ENCODE measurements at regions not wholly inside any gene's neighbourhood (a gene's known extent, or its start where the extent isn't known, plus 50 kb on each side); places are given as distances from the start of the nearest gene placed in this dataset.

GRCh38 chr9:6703898-6704639, 53.7 kb upstream of the KDM4C start:
- Mint-ChIP-seq H3K4me1 (peaks cover 31 to 45% of the 10 kb centered on the region in 2 donors), H3K4me3 (peak overlapping the region; percentile 97 to 98), H3K27me3 (no peaks in the 10 kb centered on the region), H3K36me3 (peaks cover 3 to 18% of the 10 kb centered on the region in 2 donors), H3K27ac (peak overlapping the region; percentile 99), H3K9me3 (peaks cover 5 to 8% of the 10 kb centered on the region in 2 donors)
- ATAC-seq (replicated peaks): peak; percentile 88 to 90
- DNase-seq: peak; percentile 89

DNA sequence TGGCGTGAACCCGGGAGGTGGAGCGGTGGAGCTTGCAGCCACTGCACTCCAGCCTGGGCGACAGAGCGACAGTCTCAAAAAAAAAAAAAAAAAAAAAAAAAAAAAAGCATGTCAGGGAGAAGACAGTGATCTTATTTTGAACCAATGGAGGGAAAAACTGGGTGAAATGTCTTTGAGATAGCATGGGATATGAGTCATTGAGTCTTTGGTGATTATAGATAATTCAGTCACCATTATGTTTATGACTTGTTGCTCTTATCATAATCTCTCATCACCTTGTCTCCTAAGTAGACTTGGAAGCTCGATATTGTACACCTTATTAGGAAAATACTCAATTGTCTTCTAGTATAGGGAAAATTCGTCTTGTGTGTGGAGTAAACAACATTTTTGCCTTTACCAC, 55.1 kb upstream of the KDM4C start:
- Mint-ChIP-seq H3K27me3 (no peaks in the 10 kb centered on the region), H3K4me1 (peaks cover 29 to 45% of the 10 kb centered on the region in 2 donors), H3K36me3 (peaks cover 0 to 14% of the 10 kb centered on the region in 2 donors), H3K9me3 (peaks cover 2 to 4% of the 10 kb centered on the region in 2 donors), H3K27ac (peak overlapping the region; percentile 99), H3K4me3 (peak overlapping the region; percentile 97 to 98)
- DNase-seq: no peak
- no peak for ATAC-seq (replicated peaks)

GRCh38 chr9:6696178-6696577, 50.6 kb upstream of the GLDC start:
- H3K27ac Mint-ChIP-seq: peak overlapping the region; percentile 94
- H3K27me3 Mint-ChIP-seq: no peaks in the 10 kb centered on the region
- H3K9me3 Mint-ChIP-seq: peaks cover 0 to 1% of the 10 kb centered on the region in 2 donors
- ATAC-seq (replicated peaks): no peak
- peak overlapping the region in 1 of 2 donors; percentile 33 for H3K4me3 Mint-ChIP-seq
- H3K36me3 Mint-ChIP-seq: peaks cover 2 to 8% of the 10 kb centered on the region in 2 donors
- no peak for DNase-seq
- peaks cover 28 to 62% of the 10 kb centered on the region in 2 donors for H3K4me1 Mint-ChIP-seq

GRCh38 chr9:6695121-6695814, 49.7 kb upstream of the GLDC start:
- peaks cover 22 to 57% of the 10 kb centered on the region in 2 donors for H3K4me1 Mint-ChIP-seq
- H3K36me3 Mint-ChIP-seq: peaks cover 2 to 8% of the 10 kb centered on the region in 2 donors
- H3K9me3 Mint-ChIP-seq: peaks cover 0 to 1% of the 10 kb centered on the region in 2 donors
- ATAC-seq (replicated peaks): peak; percentile 52 to 56
- peak overlapping the region; percentile 94 for H3K27ac Mint-ChIP-seq
- no peak for DNase-seq
- H3K4me3 Mint-ChIP-seq: peak overlapping the region in 1 of 2 donors; percentile 35
- no peaks in the 10 kb centered on the region for H3K27me3 Mint-ChIP-seq
